ENCODE measurements at regions not wholly inside any gene's neighbourhood (a gene's known extent, or its start where the extent isn't known, plus 50 kb on each side); places are given as distances from the start of the nearest gene placed in this dataset.

GRCh38 chr1:37169241-37169640 is 134.9 kb upstream of the GRIK3 start:
- intact Hi-C loops (cut with DNase I) = no loop called here
- 53 to 61% methylated on average over 2 of the region's 2 CpGs for WGBS, 2 donors
- H3K4me3 ChIP-seq = no peak overlapping the region
- H3K27me3 ChIP-seq = no peaks in the 10 kb centered on the region
- no peaks in the 10 kb centered on the region for H3K4me1 ChIP-seq
- H3K36me3 ChIP-seq (replicated peaks in 1 of 2; ENCODE audit: insufficient read depth in 1 of 2, low read depth in 2 of 2) = no peaks in the 10 kb centered on the region
- TF ChIP-seq CTCF (IDR thresholded peaks at IDR 0.05) (no peak), POLR2A (IDR thresholded peaks at IDR 0.05) (no peak)
- DNase-seq (no peak), ATAC-seq (no peak)
- no peak overlapping the region for H3K27ac ChIP-seq
- H3K9me3 ChIP-seq = no peaks in the 10 kb centered on the region

- intact Hi-C loops (cut with DNase I) = no loop called here
Measured at GRCh38 chr1:37169743-37170275, 135.5 kb upstream of the GRIK3 start.

DNA sequence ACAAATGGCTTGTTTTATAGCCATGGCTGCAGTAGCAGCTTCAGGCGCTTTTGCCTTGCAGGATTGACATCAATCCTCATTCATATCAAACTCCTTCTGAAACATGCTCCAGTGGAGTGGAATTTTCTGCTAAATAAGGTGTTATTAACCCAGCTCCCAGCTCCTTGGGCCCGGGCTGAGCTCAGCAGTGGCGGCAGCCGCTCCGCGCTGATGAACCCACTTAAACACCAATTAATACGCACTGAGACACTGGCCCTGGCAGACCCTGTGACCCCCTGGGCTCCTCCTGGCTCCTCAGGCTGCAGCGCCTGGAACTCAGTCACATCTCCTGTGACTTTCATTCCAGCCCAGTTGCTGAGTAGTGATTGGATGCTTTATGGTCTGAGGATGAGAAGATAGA is 137.4 kb upstream of the GRIK3 start:
- H3K4me3 ChIP-seq = no peak overlapping the region
- no peak overlapping the region for H3K27ac ChIP-seq
- no peaks in the 10 kb centered on the region for H3K27me3 ChIP-seq
- H3K36me3 ChIP-seq (replicated peaks in 1 of 2; ENCODE audit: insufficient read depth in 1 of 2, low read depth in 2 of 2) = no peaks in the 10 kb centered on the region
- TF ChIP-seq POLR2A (IDR thresholded peaks at IDR 0.05) (no peak), CTCF (IDR thresholded peaks at IDR 0.05) (no peak)
- DNase-seq (no peak), ATAC-seq (no peak)
- 69 to 75% methylated on average over 7 to 8 of the region's 8 CpGs for WGBS, 2 donors
- no peaks in the 10 kb centered on the region for H3K9me3 ChIP-seq
- intact Hi-C loops (cut with DNase I) = no loop called here
- no peaks in the 10 kb centered on the region for H3K4me1 ChIP-seq

More at GRCh38 chr1:37169743-37170275, 135.5 kb upstream of the GRIK3 start:
- H3K4me1 ChIP-seq = no peaks in the 10 kb centered on the region
- H3K36me3 ChIP-seq (replicated peaks in 1 of 2; ENCODE audit: insufficient read depth in 1 of 2, low read depth in 2 of 2) = no peaks in the 10 kb centered on the region
- DNase-seq (no peak), ATAC-seq (no peak)
- WGBS, 2 donors = 64 to 68% methylated on average over 8 of the region's 8 CpGs
- H3K27me3 ChIP-seq = no peaks in the 10 kb centered on the region
- TF ChIP-seq CTCF (IDR thresholded peaks at IDR 0.05) = no peak
- no peak for TF ChIP-seq POLR2A (IDR thresholded peaks at IDR 0.05)
- no peaks in the 10 kb centered on the region for H3K9me3 ChIP-seq
- no peak overlapping the region for H3K27ac ChIP-seq
- H3K4me3 ChIP-seq = no peak overlapping the region

DNA sequence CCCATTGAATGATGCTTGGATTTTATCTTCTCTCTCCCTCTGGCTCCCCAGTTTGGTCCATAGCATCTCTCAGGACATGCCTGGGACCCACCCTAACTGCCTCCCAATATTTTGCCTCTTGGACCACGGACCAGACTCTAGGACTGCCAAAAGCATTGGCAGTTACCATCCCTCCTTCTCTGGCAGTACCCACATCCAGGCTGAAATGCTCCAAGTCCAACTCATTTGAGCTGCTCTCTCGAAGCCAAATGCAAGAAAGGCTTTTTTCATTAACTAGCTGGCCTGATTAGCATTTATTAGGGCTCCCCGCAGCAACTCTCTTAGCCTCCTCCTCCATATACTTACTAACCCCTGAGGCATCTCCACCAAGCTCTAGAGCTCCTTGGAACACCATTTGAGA is 140.0 kb upstream of the GRIK3 start:
- Histone ChIP-seq H3K27ac (no peak overlapping the region), H3K36me3 (replicated peaks in 1 of 2; ENCODE audit: insufficient read depth in 1 of 2, low read depth in 2 of 2) (no peaks in the 10 kb centered on the region), H3K9me3 (no peaks in the 10 kb centered on the region), H3K27me3 (no peaks in the 10 kb centered on the region), H3K4me3 (no peak overlapping the region), H3K4me1 (no peaks in the 10 kb centered on the region)
- WGBS, 2 donors = 50 to 64% methylated on average over 3 of the region's 3 CpGs
- intact Hi-C loops (cut with DNase I) = no loop called here
- ATAC-seq (no peak), DNase-seq (no peak)
- TF ChIP-seq POLR2A (IDR thresholded peaks at IDR 0.05) (no peak), CTCF (IDR thresholded peaks at IDR 0.05) (no peak)

DNA sequence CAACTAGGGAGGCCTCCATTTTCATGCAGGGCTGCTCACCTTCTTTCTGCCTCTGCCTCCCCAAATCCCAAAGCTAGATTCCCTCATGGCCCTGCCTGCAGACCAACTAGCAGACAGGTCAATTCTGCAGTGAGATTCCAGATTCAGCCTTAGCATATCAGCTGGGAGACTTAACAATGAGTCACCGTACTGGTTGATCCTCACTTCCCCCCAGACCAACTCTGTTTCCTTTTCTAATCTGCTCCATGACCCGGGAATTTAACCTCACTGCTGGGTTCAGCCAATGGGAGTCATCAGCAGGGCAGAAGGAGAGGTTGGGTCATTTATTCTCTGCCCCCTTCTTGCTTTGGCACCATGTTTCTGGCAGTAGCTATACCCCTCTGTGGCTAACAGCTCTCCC is 140.6 kb upstream of the GRIK3 start:
- H3K36me3 ChIP-seq (replicated peaks in 1 of 2; ENCODE audit: insufficient read depth in 1 of 2, low read depth in 2 of 2) = no peaks in the 10 kb centered on the region
- intact Hi-C loops (cut with DNase I) = no loop called here
- DNase-seq = no peak
- no peaks in the 10 kb centered on the region for H3K27me3 ChIP-seq
- no peak for ATAC-seq
- no peak overlapping the region for H3K27ac ChIP-seq
- H3K4me3 ChIP-seq = no peak overlapping the region
- no peaks in the 10 kb centered on the region for H3K9me3 ChIP-seq
- 19 to 24% methylated on average over 2 of the region's 2 CpGs for WGBS, 2 donors
- H3K4me1 ChIP-seq = no peaks in the 10 kb centered on the region
- TF ChIP-seq CTCF (IDR thresholded peaks at IDR 0.05) = no peak

Data from body of pancreas (tissue), 4 donors.